DMS114 treated with DMSO at 0.1 percent for 48 hours (cell line): ENCODE measurements at regions not wholly inside any gene's neighbourhood (a gene's known extent, or its start where the extent isn't known, plus 50 kb on each side); places are given as distances from the start of the nearest gene placed in this dataset.
A peak's percentile ranks its signal among the peaks of the same experiment; 100 is the strongest.
"Not testable (repeated sequence)": the region's sequence is repeated elsewhere in the genome, so short reads cannot be mapped to it uniquely, and the experiment has no call there.

Experiments
- DNase-seq: peaks from one replicate; lab custom pipeline; 2025; ENCODE audit not compliant: unreplicated experiment; lab: John Stamatoyannopoulos, UW

- DNase-seq, result no peak
These were observed 910.2 kb upstream of the NUDT12 start for GRCh38 chr5:104472811-104473210.

DNA sequence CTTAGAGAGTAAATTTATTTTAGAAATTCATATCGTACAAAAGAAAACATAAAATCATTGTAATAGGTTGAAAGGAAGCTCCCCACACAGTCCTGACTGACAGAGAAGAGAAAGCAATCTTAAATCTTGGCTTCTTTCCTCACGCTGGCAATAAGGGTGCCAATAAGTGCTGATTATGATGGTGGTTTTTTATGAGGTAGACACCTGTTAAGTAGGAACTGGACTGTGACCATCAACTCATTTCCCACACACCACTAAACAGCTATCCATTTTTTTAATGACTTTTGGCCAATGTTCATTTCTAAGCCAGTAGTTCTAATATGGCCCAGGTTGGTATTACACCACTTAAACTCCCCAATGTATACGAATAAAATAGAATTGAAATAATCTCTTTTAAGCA, 893.5 kb upstream of the NUDT12 start:
- DNase-seq, result no peak

- no peak for DNase-seq
These were observed 890.0 kb upstream of the NUDT12 start for GRCh38 chr5:104452550-104452949.

DNA sequence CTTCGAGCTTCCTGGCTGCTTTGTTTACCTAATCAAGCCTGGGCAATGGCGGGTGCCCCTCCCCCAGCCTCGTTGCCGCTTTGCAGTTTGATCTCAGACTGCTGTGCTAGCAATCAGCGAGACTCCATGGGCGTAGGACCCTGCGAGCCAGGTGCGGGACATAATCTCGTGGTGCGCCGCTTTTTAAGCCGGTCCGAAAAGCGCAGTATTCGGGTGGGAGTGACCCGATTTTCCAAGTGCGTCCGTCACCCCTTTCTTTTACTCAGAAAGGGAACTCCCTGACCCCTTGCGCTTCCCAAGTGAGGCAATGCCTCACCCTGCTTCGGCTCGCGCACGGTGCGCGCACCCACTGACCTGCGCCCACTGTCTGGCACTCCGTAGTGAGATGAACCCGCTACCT, 889.3 kb upstream of the NUDT12 start:
- not testable (repeated sequence) for DNase-seq

DNA sequence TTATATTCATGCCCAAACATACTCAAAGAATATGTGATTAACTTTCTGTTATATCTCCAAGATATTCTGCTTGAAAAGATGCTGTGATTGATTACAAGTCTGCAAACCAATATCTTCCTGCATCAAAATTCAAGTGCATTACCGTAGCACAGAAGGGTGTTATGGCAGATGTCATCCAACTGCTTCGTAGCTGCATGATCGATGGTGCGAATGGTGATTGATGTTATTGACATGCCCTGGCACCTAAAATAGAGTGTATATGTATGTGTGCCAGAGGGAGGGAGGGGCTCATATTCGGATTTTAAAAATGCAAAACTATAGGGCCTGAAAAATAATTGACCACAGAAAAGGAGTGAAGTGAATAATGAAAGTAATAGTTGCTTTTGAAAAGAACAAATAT, 882.1 kb upstream of the NUDT12 start:
- DNase-seq, result no peak

- no peak for DNase-seq
These were observed 881.1 kb upstream of the NUDT12 start for GRCh38 chr5:104443706-104444105.

DNA sequence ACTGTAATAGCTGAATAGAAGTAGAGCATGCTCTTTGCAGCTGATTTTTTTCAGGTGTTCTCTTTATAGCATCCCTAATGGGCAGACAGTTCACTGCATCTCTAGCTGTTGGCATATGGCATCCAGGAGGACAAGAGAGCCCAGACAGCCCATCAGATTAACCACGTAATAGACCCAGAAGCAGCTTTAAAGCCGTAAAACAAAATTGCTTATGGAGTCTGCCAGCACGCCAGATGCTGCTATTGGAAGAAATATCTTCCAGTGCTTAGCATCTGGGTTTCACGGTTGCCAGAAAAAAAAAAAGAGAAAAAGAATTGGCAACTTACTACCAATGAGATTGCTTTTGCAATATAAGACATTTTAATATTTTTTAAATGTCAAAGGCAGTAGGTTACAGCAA, 869.4 kb upstream of the NUDT12 start:
- DNase-seq, result no peak

- DNase-seq, result no peak
These were observed 868.5 kb upstream of the NUDT12 start for GRCh38 chr5:104431002-104431620.

DNA sequence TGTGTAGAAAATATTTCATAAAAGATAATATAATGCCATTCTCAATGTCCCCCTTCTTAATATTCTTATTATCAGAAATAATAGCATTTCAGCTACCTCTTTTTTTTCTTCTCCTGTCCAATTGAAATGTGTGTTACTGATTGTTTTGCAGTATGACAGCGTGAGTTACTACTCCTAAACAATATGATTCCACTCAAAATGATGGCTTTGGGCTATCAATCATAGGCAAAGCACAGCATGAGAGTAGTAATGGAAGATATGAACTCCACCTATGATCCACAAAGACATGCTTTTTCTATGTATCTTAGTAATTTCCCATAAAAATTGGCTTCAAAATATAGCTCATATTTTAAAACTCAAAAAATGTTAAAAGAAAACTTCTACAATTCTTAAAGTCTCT, 867.3 kb upstream of the NUDT12 start:
- DNase-seq, result no peak

- no peak for DNase-seq
These were observed 858.8 kb upstream of the NUDT12 start for GRCh38 chr5:104421431-104421830.

DNA sequence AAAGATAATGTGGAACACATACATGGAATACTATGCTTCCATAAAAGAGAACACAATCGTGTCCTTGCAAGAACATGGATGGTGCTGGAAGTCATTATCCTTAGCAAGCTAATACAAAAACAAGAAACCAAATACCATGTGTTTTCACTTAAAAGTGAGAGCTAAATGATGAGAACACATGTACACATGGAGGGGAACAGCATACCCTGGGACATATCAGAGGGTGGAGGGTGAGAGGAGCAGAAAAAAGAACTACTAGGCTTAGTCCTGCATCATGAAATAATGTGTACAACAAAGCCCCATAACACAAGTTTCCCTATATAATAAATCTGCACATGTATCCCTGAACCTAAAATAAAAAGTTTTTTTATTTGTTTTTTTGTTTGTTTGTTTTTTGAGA, 855.5 kb upstream of the NUDT12 start:
- DNase-seq, result no peak

- peak; percentile 10 for DNase-seq
These were observed 850.2 kb upstream of the NUDT12 start for GRCh38 chr5:104412649-104413240.

DNA sequence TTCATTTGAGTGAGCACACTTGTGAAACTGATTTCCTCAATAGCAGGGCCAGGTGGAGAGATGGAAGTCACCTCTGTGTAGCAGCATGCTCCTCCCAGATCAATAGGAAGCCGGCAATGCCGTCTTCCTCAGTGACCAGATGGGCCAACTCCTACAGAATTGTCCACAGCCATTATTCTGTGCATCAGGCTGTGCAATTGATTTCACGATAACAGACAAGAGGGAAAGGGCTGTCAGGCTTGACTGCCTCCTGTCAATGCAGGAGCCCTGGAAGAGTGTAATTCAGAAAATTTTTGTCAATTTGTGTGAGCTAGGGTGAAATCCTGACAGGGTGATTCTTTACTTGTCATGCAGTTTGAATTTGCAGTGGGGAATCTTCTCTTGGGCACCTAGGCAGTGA, 838.4 kb upstream of the NUDT12 start:
- no peak for DNase-seq

- DNase-seq, result no peak
These were observed 823.3 kb upstream of the NUDT12 start for GRCh38 chr5:104385906-104386305.

GRCh38 chr5:104375345-104375744, 812.8 kb upstream of the NUDT12 start:
- DNase-seq, result no peak

DNA sequence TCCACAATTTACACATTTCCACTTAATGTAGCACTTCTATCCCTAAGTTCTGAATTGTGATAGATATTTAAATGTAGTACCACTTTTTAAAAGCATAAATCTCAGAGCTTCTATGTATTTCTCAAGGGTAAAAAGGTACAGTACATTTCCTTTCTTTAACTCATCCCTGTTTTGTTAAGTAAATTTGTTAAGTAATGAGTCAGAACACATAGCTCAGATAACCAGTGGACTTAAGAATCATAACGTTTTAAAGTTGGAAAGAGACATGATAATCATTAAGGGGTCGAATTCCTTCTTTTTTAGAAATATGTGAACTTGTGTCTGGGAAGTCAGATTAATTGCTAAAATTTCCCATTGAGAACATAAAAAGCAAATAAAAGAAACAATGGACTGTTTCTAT, 810.2 kb upstream of the NUDT12 start:
- DNase-seq, result no peak

- no peak for DNase-seq
These were observed 809.8 kb upstream of the NUDT12 start for GRCh38 chr5:104372376-104372775.

GRCh38 chr5:104370523-104370922, 807.9 kb upstream of the NUDT12 start:
- no peak for DNase-seq

- no peak for DNase-seq
These were observed 805.4 kb upstream of the NUDT12 start for GRCh38 chr5:104367978-104368377.

DNA sequence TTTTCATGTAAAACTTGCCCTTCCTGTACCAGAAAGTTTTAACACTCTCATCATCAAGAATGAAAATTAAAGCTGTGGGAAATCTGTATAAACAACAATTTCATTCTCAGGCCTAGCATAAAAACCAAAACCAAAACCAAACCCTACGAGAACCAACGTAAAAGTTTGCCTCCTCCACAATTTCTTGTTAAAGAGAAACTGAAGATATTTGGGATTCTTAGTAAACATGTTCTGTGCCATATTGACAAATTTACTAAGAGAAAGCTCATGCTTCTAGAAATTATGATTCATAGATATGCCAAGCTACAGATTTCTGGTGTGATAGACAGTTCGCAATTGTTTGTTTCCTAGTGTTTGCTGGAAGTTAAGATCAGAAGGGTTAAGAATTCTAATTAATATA, 801.0 kb upstream of the NUDT12 start:
- DNase-seq, result no peak

GRCh38 chr5:104361932-104362331, 799.3 kb upstream of the NUDT12 start:
- no peak for DNase-seq

DNA sequence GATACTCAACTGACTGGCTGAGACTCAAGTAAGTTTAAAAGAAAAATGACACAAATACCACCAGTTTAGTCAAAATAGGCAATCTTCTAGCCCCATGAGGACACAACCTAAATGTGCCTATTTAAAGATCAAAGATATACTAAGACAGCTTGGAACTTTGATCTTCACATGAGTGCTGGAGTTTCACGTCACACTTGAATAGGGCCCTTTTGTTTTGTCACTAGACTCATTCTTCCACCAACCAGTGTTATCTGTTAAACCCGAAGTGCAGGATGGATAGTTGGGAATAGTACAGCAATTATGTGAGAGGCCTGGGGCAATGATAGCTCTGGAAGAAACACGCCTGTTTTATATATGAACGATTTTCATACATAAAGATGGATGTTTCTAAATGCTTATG, 792.8 kb upstream of the NUDT12 start:
- no peak for DNase-seq

- DNase-seq, result no peak
These were observed 790.8 kb upstream of the NUDT12 start for GRCh38 chr5:104353371-104353770.
